ENCODE measurements at regions not wholly inside any gene's neighbourhood (a gene's known extent, or its start where the extent isn't known, plus 50 kb on each side); places are given as distances from the start of the nearest gene placed in this dataset.

DNA sequence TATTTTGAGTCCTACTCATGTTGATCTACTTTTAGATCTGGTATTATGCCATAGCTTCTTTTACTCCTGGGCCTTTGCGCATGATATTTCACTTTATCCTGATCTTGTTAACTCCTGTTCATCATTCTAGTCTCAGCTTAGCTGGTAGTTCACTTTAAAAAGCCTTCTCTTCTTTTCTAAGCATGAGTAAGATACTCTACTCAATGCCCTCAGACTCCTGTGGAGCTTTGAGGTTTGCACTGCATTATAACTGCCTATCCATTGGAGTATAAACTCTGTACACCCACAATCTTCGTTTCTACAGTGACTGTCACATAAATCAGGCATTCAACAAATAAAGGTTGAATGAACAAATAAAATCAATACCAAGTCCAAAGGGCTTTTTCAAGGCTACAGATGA lies 357.9 kb upstream of the KCNH8 start:
- Histone ChIP-seq H2BK120ac (ENCODE audit: insufficient read depth, low read length, poor library complexity) (no peak overlapping the region), H3K18ac (ENCODE audit: low read length) (no peak overlapping the region), H4K8ac (ENCODE audit: low read depth, low read length) (no peak overlapping the region), H3K79me1 (ENCODE audit: low read length) (no peaks in the 10 kb centered on the region), H3K27ac (ENCODE audit: low read depth, low read length) (no peak overlapping the region), H3K9me3 (ENCODE audit: insufficient read depth, low read depth, low read length) (no peaks in the 10 kb centered on the region), H2AFZ (ENCODE audit: insufficient read depth, low read length, poor library complexity) (no peak overlapping the region), H3K4me1 (ENCODE audit: control insufficient read depth in 1 of 2, insufficient read depth in 2 of 2, low read length in 2 of 2) (no peaks in the 10 kb centered on the region), H4K91ac (ENCODE audit: low read depth, low read length) (no peak overlapping the region), H3K4ac (ENCODE audit: low read depth, low read length) (no peak overlapping the region), H4K12ac (ENCODE audit: low read depth, low read length) (no peak overlapping the region), H3K14ac (ENCODE audit: low read length) (no peak overlapping the region), H3K4me2 (ENCODE audit: low read length) (no peak overlapping the region), H3K27me3 (ENCODE audit: insufficient read depth, low read length) (no peaks in the 10 kb centered on the region), H3K9ac (ENCODE audit: low read length) (no peak overlapping the region), H2BK5ac (ENCODE audit: low read depth, low read length, poor library complexity) (no peak overlapping the region), H3K23ac (ENCODE audit: low read length) (no peak overlapping the region), H3K4me3 (ENCODE audit: low read depth, low read length) (no peak overlapping the region), H3K79me2 (ENCODE audit: control insufficient read depth, insufficient read depth, low read length, poor library complexity) (no peaks in the 10 kb centered on the region), H2AK5ac (ENCODE audit: low read length) (no peak overlapping the region), H3K36me3 (ENCODE audit: control insufficient read depth in 1 of 2, insufficient read depth in 2 of 2, low read length in 2 of 2) (no peaks in the 10 kb centered on the region), H2BK12ac (ENCODE audit: low read length) (no peak overlapping the region)
- WGBS (ENCODE audit: extremely low coverage, insufficient coverage, insufficient read length), result no CpG with 5 or more reads among the region's 2 CpGs
- no peak for DNase-seq

DNA sequence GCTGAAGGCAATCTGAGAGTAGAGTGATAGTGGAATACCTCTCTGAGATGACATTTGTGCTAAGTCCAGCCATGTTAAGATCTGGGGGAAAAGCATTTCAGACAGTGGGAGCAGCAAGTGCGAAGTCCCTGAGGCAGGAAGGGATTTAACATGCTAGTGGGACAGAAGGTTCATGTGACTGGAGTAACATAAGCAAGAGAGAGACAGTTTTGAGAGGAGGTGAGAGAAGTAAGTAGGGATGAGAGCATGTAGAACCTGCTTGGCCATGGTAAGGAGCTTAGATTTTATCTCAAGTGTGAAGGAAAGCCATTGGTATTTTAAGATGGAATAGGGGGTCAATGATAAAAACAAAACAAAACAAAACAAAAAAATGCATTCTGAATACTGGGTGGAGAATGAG lies 358.6 kb upstream of the KCNH8 start:
- no peak overlapping the region for H3K4me2 ChIP-seq (ENCODE audit: low read length)
- no peaks in the 10 kb centered on the region for H3K36me3 ChIP-seq (ENCODE audit: control insufficient read depth in 1 of 2, insufficient read depth in 2 of 2, low read length in 2 of 2)
- H3K4ac ChIP-seq (ENCODE audit: low read depth, low read length), result no peak overlapping the region
- no peaks in the 10 kb centered on the region for H3K79me2 ChIP-seq (ENCODE audit: control insufficient read depth, insufficient read depth, low read length, poor library complexity)
- H3K9ac ChIP-seq (ENCODE audit: low read length), result no peak overlapping the region
- no peak overlapping the region for H3K23ac ChIP-seq (ENCODE audit: low read length)
- H3K9me3 ChIP-seq (ENCODE audit: insufficient read depth, low read depth, low read length), result no peaks in the 10 kb centered on the region
- H3K14ac ChIP-seq (ENCODE audit: low read length), result no peak overlapping the region
- no peak overlapping the region for H2AK5ac ChIP-seq (ENCODE audit: low read length)
- no peaks in the 10 kb centered on the region for H3K79me1 ChIP-seq (ENCODE audit: low read length)
- no CpG with 5 or more reads among the region's 1 CpG for WGBS (ENCODE audit: extremely low coverage, insufficient coverage, insufficient read length)
- no peak for DNase-seq
- no peak overlapping the region for H3K27ac ChIP-seq (ENCODE audit: low read depth, low read length)
- H2BK120ac ChIP-seq (ENCODE audit: insufficient read depth, low read length, poor library complexity), result no peak overlapping the region
- no peak overlapping the region for H2BK5ac ChIP-seq (ENCODE audit: low read depth, low read length, poor library complexity)
- no peak overlapping the region for H4K8ac ChIP-seq (ENCODE audit: low read depth, low read length)
- no peak overlapping the region for H4K91ac ChIP-seq (ENCODE audit: low read depth, low read length)
- H2BK12ac ChIP-seq (ENCODE audit: low read length), result no peak overlapping the region
- no peaks in the 10 kb centered on the region for H3K27me3 ChIP-seq (ENCODE audit: insufficient read depth, low read length)
- no peak overlapping the region for H4K12ac ChIP-seq (ENCODE audit: low read depth, low read length)
- no peak overlapping the region for H2AFZ ChIP-seq (ENCODE audit: insufficient read depth, low read length, poor library complexity)
- H3K4me1 ChIP-seq (ENCODE audit: control insufficient read depth in 1 of 2, insufficient read depth in 2 of 2, low read length in 2 of 2), result no peaks in the 10 kb centered on the region
- no peak overlapping the region for H3K4me3 ChIP-seq (ENCODE audit: low read depth, low read length)
- no peak overlapping the region for H3K18ac ChIP-seq (ENCODE audit: low read length)

DNA sequence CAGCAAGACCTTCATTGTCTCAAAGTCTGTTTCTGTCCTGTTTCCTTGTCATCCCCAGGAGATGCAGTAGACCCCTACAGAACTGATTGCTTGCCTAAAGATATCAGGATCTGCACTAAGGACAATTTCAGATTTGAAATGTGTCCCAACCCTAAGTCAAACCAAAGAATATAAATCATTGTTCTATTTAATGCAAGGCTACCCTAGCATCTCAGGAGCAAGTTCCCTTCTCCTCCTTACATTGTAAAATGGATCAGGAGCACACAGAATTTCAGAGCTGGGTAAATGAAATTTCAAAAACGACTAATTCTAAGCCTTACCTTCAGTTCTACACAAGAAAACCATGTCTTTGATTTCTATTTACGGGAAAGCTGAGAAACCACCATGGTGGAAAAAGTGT lies 360.9 kb upstream of the KCNH8 start:
- no peak overlapping the region for H2AK5ac ChIP-seq (ENCODE audit: low read length)
- no peak overlapping the region for H3K23ac ChIP-seq (ENCODE audit: low read length)
- H3K4me1 ChIP-seq (ENCODE audit: control insufficient read depth in 1 of 2, insufficient read depth in 2 of 2, low read length in 2 of 2), result no peaks in the 10 kb centered on the region
- H3K79me1 ChIP-seq (ENCODE audit: low read length), result no peaks in the 10 kb centered on the region
- no peak overlapping the region for H4K12ac ChIP-seq (ENCODE audit: low read depth, low read length)
- no peaks in the 10 kb centered on the region for H3K27me3 ChIP-seq (ENCODE audit: insufficient read depth, low read length)
- H3K18ac ChIP-seq (ENCODE audit: low read length), result no peak overlapping the region
- H3K9me3 ChIP-seq (ENCODE audit: insufficient read depth, low read depth, low read length), result no peaks in the 10 kb centered on the region
- no peaks in the 10 kb centered on the region for H3K79me2 ChIP-seq (ENCODE audit: control insufficient read depth, insufficient read depth, low read length, poor library complexity)
- H3K4me3 ChIP-seq (ENCODE audit: low read depth, low read length), result no peak overlapping the region
- H3K4me2 ChIP-seq (ENCODE audit: low read length), result no peak overlapping the region
- H3K14ac ChIP-seq (ENCODE audit: low read length), result no peak overlapping the region
- no peak overlapping the region for H3K4ac ChIP-seq (ENCODE audit: low read depth, low read length)
- H3K27ac ChIP-seq (ENCODE audit: low read depth, low read length), result no peak overlapping the region
- H2BK120ac ChIP-seq (ENCODE audit: insufficient read depth, low read length, poor library complexity), result no peak overlapping the region
- no peak overlapping the region for H4K8ac ChIP-seq (ENCODE audit: low read depth, low read length)
- H2BK12ac ChIP-seq (ENCODE audit: low read length), result no peak overlapping the region
- H3K36me3 ChIP-seq (ENCODE audit: control insufficient read depth in 1 of 2, insufficient read depth in 2 of 2, low read length in 2 of 2), result no peaks in the 10 kb centered on the region
- H2BK5ac ChIP-seq (ENCODE audit: low read depth, low read length, poor library complexity), result no peak overlapping the region
- no peak overlapping the region for H2AFZ ChIP-seq (ENCODE audit: insufficient read depth, low read length, poor library complexity)
- no peak for DNase-seq
- H4K91ac ChIP-seq (ENCODE audit: low read depth, low read length), result no peak overlapping the region
- WGBS (ENCODE audit: extremely low coverage, insufficient coverage, insufficient read length), result no CpG with 5 or more reads among the region's 2 CpGs
- H3K9ac ChIP-seq (ENCODE audit: low read length), result no peak overlapping the region

DNA sequence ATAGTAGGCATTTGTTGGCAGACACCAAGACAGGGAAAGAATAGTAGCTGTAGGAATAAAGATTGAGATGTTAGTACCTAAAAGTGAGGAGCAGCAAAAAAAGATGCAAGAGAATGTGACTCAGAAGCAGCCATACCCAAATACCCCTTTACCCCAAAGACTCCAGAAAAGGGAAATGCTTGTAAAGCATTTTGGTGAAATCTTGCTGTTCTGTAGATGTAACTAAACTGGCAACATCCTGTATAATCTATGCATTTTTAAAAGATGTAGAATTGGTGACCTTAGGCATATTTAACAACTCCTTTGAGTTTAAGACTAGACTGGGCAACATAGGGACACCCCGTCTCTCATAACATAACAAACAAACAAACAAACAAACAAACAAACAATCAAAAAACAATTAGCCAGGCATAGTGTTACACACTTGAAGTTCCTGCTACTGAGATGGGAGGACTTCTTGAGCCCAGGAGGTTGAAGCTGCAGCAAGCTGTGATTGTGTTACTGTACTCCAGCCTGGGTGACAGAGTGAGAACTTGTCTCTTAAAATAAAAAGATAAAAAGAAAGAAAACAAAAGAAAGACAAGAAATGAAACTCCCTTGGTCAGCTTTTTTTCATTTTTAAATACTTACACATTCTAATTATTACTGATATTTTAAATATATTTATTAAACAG lies 361.5 kb upstream of the KCNH8 start:
- Histone ChIP-seq H2BK120ac (ENCODE audit: insufficient read depth, low read length, poor library complexity) (no peak overlapping the region), H3K79me2 (ENCODE audit: control insufficient read depth, insufficient read depth, low read length, poor library complexity) (no peaks in the 10 kb centered on the region), H3K36me3 (ENCODE audit: control insufficient read depth in 1 of 2, insufficient read depth in 2 of 2, low read length in 2 of 2) (no peaks in the 10 kb centered on the region), H3K4me3 (ENCODE audit: low read depth, low read length) (no peak overlapping the region), H4K12ac (ENCODE audit: low read depth, low read length) (no peak overlapping the region), H2AK5ac (ENCODE audit: low read length) (no peak overlapping the region), H3K9ac (ENCODE audit: low read length) (no peak overlapping the region), H3K27ac (ENCODE audit: low read depth, low read length) (no peak overlapping the region), H3K18ac (ENCODE audit: low read length) (no peak overlapping the region), H3K4me2 (ENCODE audit: low read length) (no peak overlapping the region), H3K4me1 (ENCODE audit: control insufficient read depth in 1 of 2, insufficient read depth in 2 of 2, low read length in 2 of 2) (no peaks in the 10 kb centered on the region), H2AFZ (ENCODE audit: insufficient read depth, low read length, poor library complexity) (no peak overlapping the region), H3K14ac (ENCODE audit: low read length) (no peak overlapping the region), H3K9me3 (ENCODE audit: insufficient read depth, low read depth, low read length) (no peaks in the 10 kb centered on the region), H3K79me1 (ENCODE audit: low read length) (no peaks in the 10 kb centered on the region), H2BK12ac (ENCODE audit: low read length) (no peak overlapping the region), H3K23ac (ENCODE audit: low read length) (no peak overlapping the region), H4K8ac (ENCODE audit: low read depth, low read length) (no peak overlapping the region), H3K27me3 (ENCODE audit: insufficient read depth, low read length) (no peaks in the 10 kb centered on the region), H3K4ac (ENCODE audit: low read depth, low read length) (no peak overlapping the region), H2BK5ac (ENCODE audit: low read depth, low read length, poor library complexity) (no peak overlapping the region), H4K91ac (ENCODE audit: low read depth, low read length) (no peak overlapping the region)
- WGBS (ENCODE audit: extremely low coverage, insufficient coverage, insufficient read length), result no CpG with 5 or more reads among the region's 1 CpG
- no peak for DNase-seq
